K562 (cell line): ENCODE measurements at regions not wholly inside any gene's neighbourhood (a gene's known extent, or its start where the extent isn't known, plus 50 kb on each side); places are given as distances from the start of the nearest gene placed in this dataset.

Experiments used
- HIVEP1 ChIP-seq: fragments of 250-450 bp; sonication (Bioruptor Pico); IDR thresholded peaks from 2 replicates; pipeline ENCODE4 v1.4.0; 2020; ENCODE audit warnings: mild to moderate bottlenecking
- JUND ChIP-seq, 2 experiments: IDR thresholded peaks; 2 replicates in 1 of 2; 3 replicates in 1 of 2; pipeline ENCODE4 v1.6.1; 2011; ENCODE audit warnings: borderline replicate concordance in 2 of 2, low read depth in 2 of 2, low read length in 2 of 2, improper control_type of control experiment in 1 of 2, missing biosample characterization in 1 of 2, missing genetic modification characterization in 1 of 2, missing genetic modification reagents in 1 of 2
- MTA1 ChIP-seq: fragments of 450-650 bp; IDR thresholded peaks from 2 replicates; pipeline ENCODE4 v1.6.1; 2017; ENCODE audit warnings: borderline replicate concordance
- NFIC ChIP-seq: fragments of 450-650 bp; IDR thresholded peaks from 2 replicates; pipeline ENCODE4 v1.6.1; 2017; ENCODE audit warnings: mild to moderate bottlenecking, inconsistent platforms
- NRF1 ChIP-seq, 2 experiments: fragments of 450-650 bp; IDR thresholded peaks in 1 of 2; conservative IDR thresholded peaks in 1 of 2; 2 replicates each; pipeline ENCODE4 v1.6.1; 2014; ENCODE audit warnings: mild to moderate bottlenecking in 2 of 2
- POLR2A ChIP-seq: fragments of 450-650 bp; conservative IDR thresholded peaks from 2 replicates; pipeline ENCODE4 v1.6.1; 2016
- REST ChIP-seq, 2 experiments: fragments of 450-650 bp; formaldehyde crosslinking in 1 of 2; IDR thresholded peaks; 2 replicates each; pipeline versions ENCODE4 v1.4.0 to v1.6.1; 2014 to 2020; ENCODE audit warnings: mild to moderate bottlenecking in 2 of 2, borderline replicate concordance in 1 of 2, low read depth in 1 of 2
- SMC3 ChIP-seq: conservative IDR thresholded peaks from 2 replicates; pipeline ENCODE4 v1.6.1; 2011; ENCODE audit warnings: low read depth, low read length, improper control_type of control experiment; ENCODE audit not compliant: insufficient read depth
- SREBF2 ChIP-seq: sonication (generic); formaldehyde crosslinking; IDR thresholded peaks from 2 replicates; pipeline ENCODE4 v1.4.0; 2020; ENCODE audit warnings: mild to moderate bottlenecking, missing genetic modification reagents
- ZBTB1 ChIP-seq: sonication (generic); formaldehyde crosslinking; IDR thresholded peaks from 2 replicates; pipeline ENCODE4 v1.8.1; 2023; ENCODE audit warnings: missing genetic modification reagents, low read depth, mild to moderate bottlenecking, borderline replicate concordance
- TF ChIP-seq, protein P1 (sequence below), 3 experiments: IDR thresholded peaks in 2 of 3; conservative IDR thresholded peaks in 1 of 3; 2 replicates each; pipeline ENCODE4 v1.5.1; 2011 to 2012; ENCODE audit warnings: low read length in 3 of 3, mild to moderate bottlenecking in 3 of 3, control low read depth in 2 of 3, improper control_type of control experiment in 1 of 3, inconsistent platforms in 1 of 3, low read depth in 1 of 3, mixed read lengths in 1 of 3, moderate library complexity in 1 of 3; ENCODE audit not compliant: insufficient read depth in 2 of 3
- TF ChIP-seq, protein P2 (sequence below), 2 experiments: fragments of 250-450 bp in 1 of 2; fragments of 450-650 bp in 1 of 2; sonication (Bioruptor Pico) in 1 of 2; IDR thresholded peaks; 2 replicates each; pipeline versions ENCODE4 v1.6.1 to v1.8.0; 2016 to 2021; ENCODE audit warnings: mild to moderate bottlenecking in 2 of 2, moderate library complexity in 2 of 2, missing compliant biosample characterization in 1 of 2, missing genetic modification characterization in 1 of 2

DNA sequence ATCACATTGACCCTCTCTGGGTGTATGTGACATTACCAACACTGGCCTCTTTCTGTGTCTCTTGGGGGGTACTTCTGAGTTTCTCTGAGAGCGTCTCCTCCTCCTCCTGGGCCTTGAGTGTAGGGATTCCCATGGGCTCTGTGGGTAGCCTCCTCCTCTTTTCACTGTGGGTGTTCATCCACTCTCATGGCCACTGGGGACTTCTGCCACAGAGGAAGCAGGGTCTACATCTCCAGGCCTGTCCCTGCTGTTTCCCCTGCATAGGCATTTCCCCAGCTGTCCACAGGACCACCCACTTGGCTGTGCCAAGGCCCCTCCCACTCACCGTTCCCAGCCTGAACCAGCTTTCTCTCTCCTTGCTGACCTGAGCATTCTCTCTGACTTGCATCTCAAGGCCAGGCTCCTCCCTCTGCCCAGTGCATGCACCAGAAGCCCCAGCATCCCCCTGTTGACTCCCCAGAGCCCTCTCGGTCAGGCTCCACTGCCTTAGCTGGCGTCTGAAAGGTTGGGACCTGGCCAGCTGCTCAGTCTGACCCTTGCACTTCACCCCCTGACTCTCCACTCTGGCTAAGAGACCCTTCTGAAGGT, 487.6 kb downstream of the GLRX3 start:
- TF ChIP-seq SREBF2 (CRISPR knock-in tag) (no peak), POLR2A (no peak), NFIC (no peak), HIVEP1 (CRISPR knock-in tag) (no peak), REST (IDR thresholded peaks at IDR 0.05; ENCODE audit: borderline replicate concordance) (no peak), REST (CRISPR knock-in tag; IDR thresholded peaks at IDR 0.05; ENCODE audit: low read depth) (no peak), SMC3 (no peak), MTA1 (no peak), ZBTB1 (CRISPR knock-in tag) (no peak), JUND (IDR thresholded peaks at IDR 0.05; ENCODE audit: borderline replicate concordance, low read depth, low read length) (no peak), JUND (tag; IDR thresholded peaks at IDR 0.05; ENCODE audit: borderline replicate concordance, low read depth, low read length) (no peak), NRF1 (conservative IDR thresholded peaks at IDR 0.05 in 1 of 2, IDR thresholded peaks at IDR 0.05 in 1 of 2) (no peak)
- TF ChIP-seq, protein P1, sequence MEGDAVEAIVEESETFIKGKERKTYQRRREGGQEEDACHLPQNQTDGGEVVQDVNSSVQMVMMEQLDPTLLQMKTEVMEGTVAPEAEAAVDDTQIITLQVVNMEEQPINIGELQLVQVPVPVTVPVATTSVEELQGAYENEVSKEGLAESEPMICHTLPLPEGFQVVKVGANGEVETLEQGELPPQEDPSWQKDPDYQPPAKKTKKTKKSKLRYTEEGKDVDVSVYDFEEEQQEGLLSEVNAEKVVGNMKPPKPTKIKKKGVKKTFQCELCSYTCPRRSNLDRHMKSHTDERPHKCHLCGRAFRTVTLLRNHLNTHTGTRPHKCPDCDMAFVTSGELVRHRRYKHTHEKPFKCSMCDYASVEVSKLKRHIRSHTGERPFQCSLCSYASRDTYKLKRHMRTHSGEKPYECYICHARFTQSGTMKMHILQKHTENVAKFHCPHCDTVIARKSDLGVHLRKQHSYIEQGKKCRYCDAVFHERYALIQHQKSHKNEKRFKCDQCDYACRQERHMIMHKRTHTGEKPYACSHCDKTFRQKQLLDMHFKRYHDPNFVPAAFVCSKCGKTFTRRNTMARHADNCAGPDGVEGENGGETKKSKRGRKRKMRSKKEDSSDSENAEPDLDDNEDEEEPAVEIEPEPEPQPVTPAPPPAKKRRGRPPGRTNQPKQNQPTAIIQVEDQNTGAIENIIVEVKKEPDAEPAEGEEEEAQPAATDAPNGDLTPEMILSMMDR (IDR thresholded peaks at IDR 0.05 in 2 of 3, conservative IDR thresholded peaks at IDR 0.05 in 1 of 3; ENCODE audit: insufficient read depth in 2 of 3, low read depth in 1 of 3, low read length in 3 of 3), result no peak
- TF ChIP-seq, protein P2, sequence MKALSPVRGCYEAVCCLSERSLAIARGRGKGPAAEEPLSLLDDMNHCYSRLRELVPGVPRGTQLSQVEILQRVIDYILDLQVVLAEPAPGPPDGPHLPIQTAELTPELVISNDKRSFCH (CRISPR knock-in tag; IDR thresholded peaks at IDR 0.05), result no peak
- TF ChIP-seq, protein P2 (tag; IDR thresholded peaks at IDR 0.05), result no peak
